HG03196 (cell line): ENCODE measurements at regions not wholly inside any gene's neighbourhood (a gene's known extent, or its start where the extent isn't known, plus 50 kb on each side); places are given as distances from the start of the nearest gene placed in this dataset.

Experiments
- ATAC-seq: cut with Tn5 transposase; IDR thresholded peaks from one replicate; pipeline ENCODE4 v1.9.1; 2021; ENCODE audit not compliant: unreplicated experiment

DNA sequence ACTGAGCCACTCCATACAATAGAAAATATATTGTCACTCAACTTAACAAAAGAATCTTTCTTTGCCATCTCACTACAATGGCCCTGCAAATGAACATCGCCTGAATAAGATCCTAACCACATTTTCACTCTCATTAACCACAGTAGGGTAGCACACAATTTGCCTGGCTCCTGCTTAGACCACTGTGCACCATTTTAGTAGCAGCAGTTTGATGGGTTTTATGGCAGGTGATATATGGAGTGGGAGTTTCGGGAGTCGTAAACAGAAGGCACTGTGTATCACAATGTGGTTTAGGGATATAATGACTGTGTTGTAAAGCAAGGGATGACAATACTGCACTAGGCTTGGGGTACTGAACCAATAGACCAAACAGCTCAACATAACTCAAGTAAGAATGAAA is 617.4 kb downstream of the BCL11A start:
- ATAC-seq, result no peak

- ATAC-seq, result no peak
These were observed 618.4 kb downstream of the BCL11A start for GRCh38 chr2:59935005-59935404.

GRCh38 chr2:59933948-59934347 is 619.5 kb downstream of the BCL11A start:
- no peak for ATAC-seq

DNA sequence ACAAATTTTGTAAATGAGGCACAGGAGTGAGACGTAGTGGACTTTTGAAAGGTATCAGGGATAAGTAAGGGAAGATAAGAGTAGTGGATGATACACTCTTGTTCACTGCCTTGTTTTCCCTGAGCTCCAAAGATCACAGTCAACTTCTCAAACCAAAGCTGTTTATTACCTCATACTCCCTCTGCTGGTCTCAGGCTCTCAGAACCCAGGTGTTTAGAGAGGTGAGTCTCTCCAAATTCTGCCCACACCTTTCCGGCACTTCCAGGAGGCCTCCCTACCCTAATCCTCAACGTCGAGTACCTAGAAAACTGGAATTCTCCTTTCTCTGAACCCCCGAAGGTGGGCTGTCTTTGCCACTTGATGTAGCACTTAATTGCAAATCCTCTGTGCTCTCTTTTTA is 621.1 kb downstream of the BCL11A start:
- no peak for ATAC-seq

- ATAC-seq, result no peak
These were observed 623.0 kb downstream of the BCL11A start for GRCh38 chr2:59930430-59930829.

GRCh38 chr2:59926731-59927130 is 626.7 kb downstream of the BCL11A start:
- ATAC-seq, result no peak

GRCh38 chr2:59925321-59925720 is 628.1 kb downstream of the BCL11A start:
- ATAC-seq, result no peak

DNA sequence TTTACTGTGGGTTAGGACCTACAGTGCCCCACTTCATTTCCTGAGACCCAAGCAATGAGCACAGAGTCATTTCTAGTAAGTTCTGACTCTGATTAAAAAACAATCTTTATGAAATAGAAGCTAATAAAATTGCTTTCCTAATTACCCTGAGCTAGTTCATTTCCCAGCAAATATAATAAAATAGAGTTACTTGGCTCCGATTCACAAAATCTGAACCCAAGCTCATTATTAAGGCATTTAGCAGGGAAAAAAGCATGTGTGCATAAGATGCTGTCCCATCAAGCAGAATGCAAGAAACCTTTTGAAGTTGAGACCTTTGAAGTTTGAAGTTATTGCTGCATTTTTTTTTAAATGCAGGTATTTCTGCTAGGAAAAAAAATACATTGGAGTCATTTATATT is 629.1 kb downstream of the BCL11A start:
- ATAC-seq, result no peak

- ATAC-seq, result no peak
These were observed 631.0 kb downstream of the BCL11A start for GRCh38 chr2:59922450-59922849.

DNA sequence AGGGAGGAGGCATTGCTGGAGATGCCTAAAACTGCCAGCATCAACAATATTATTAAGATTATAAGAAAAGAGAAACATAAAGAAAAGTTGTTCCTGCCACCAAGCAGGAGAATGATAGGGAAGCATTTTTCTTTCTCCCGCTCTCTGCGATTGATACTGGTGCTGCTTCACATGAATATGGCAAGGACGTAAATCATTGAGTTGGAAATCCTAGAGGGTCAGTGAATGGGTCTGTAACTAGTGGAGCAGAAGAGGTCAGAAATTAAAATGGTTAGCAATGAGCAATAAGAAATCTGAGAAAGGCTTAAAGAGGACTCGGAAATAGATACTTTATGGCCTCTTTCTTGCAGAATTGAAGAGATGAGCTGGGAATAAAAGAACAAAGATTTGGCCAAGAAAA is 631.7 kb downstream of the BCL11A start:
- ATAC-seq, result no peak

- ATAC-seq, result no peak
These were observed 632.5 kb downstream of the BCL11A start for GRCh38 chr2:59920961-59921360.

DNA sequence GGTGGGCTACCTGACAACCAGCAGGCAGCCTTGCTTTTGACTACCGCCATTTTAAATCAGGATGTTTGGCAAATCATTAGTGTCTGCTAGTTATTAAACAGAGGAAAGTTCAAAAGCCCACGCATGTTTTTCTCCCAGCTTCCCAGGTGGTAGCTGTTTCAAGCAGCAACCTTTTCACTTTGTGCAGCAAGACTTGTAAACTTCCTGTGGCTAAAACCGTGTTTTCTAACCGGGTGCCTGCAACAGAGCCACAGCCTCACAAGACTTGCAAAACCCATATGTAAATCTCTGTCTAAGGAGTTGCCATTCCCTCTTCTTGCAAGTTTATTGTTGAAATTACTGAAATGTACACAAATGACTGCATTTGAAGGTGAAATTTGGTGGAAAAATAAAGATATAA is 633.1 kb downstream of the BCL11A start:
- ATAC-seq, result no peak

DNA sequence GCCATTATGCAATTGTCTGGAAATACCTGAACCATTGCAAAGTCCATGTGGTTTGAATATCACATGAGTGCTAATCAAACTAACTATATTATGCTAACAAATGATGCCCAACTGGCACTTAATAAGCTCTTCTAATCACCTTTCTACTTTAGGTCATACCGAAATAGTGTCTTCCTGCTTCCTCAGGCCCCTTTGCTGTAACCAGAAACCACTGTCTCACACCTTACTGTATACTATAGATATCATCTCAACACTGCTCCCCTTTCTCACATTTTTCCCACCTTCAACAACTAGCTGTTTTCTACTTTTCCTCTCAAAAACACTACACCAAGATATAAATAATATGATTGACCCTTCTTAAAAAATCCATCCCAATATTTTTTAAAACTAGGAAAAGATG is 633.9 kb downstream of the BCL11A start:
- no peak for ATAC-seq

GRCh38 chr2:59912042-59912441 is 641.4 kb downstream of the BCL11A start:
- no peak for ATAC-seq

GRCh38 chr2:59910166-59910565 is 643.3 kb downstream of the BCL11A start:
- no peak for ATAC-seq

DNA sequence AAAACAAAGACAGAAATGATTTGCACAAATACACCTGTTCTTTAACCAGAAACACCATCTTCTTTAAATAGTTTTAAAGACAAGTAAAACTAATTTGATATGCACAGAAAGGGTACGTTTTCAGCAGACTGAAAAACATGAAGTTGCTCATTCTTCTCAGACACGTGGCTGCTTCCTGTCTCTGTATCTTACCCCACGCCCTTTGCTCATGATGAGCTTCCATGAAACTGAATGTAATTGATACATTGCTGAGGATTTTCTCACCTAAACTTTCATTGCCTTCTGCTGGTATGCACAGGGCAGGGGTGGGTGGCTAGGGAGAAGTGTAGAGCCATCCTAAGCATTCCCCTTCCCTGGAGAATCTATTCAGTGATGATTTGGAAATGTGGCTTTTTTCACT is 644.3 kb downstream of the BCL11A start:
- ATAC-seq, result no peak

DNA sequence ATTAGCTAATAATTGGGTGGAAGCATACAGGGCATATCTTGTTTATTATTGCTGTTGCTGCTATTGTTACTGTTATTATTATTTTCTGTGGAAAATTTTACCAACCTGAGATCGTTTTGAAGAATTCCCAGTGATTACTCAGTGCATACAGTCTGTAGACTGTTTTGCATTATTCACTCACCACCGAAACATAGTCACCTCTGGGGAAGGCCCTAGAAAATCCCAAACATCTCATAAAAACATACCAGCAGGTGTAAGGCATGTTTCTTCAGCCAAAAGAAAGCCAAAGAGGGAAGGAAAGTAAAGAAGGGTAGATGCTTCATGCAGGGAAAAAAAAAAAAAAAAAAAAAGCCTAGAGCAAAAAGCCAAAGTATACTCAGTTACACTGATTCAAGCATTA is 647.7 kb downstream of the BCL11A start:
- ATAC-seq, result no peak

- ATAC-seq, result no peak
These were observed 649.4 kb downstream of the BCL11A start for GRCh38 chr2:59903994-59904544.

DNA sequence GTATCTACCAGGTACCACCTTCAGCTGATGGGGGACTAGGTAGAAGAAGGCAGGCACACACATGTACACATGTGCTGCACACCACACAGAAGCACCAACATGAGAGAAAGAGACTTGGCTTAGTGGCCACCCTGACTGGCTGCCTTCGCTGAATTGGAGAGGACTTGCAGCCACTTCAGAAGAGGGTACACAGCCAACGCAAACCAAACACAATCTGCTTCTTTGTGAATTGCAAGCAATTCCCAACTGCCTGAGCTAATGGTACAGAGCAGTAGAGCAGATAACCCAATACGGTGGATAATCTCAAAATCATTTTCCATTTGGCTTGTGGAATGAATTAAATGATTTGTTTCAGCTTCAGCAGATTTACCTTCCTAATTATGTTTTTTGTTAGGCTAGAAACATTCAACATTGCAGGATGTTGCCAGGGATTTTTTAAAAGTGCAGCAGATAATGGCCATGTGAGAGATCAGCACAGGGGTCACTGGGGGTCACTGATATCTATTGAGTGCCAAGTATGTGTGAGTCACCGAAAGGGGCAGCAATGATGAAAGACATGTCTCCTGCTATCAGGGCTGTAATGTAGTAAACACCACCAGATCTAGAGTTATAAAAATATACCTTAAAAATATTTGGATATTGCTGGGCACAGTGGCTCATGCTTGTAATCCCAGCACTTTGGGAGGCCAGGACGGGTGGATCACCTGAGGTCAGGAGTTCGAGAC is 652.6 kb downstream of the BCL11A start:
- no peak for ATAC-seq

- no peak for ATAC-seq
These were observed 653.8 kb downstream of the BCL11A start for GRCh38 chr2:59899692-59900091.

GRCh38 chr2:59896499-59897245 is 656.8 kb downstream of the BCL11A start:
- ATAC-seq, result no peak

DNA sequence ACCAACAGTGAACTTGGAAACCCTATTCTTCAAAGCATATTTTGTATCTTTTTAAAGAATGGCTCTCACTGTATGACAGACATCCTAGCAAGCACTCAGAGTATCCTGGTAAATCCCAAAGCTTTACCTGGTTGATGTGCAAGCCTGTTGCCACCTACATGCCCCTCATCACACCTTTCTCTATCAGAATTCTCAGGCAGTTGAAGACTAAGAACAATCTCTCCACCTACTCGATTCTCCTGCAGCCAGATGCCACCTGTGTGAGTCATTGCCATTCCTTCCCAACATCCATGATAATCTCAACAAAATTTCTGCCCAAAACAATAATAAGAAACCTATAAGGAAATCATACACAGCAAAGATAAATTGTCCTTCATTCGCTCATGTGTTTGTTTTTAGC is 659.8 kb downstream of the BCL11A start:
- no peak for ATAC-seq
